Lung microvascular endothelial cell (primary cell): ENCODE measurements at regions not wholly inside any gene's neighbourhood (a gene's known extent, or its start where the extent isn't known, plus 50 kb on each side); places are given as distances from the start of the nearest gene placed in this dataset.
A peak's percentile ranks its signal among the peaks of the same experiment; 100 is the strongest.

Source experiments
- DNase-seq, 2 donors: peaks; one replicate each; pipeline versions ENCODE4 v3.0.0 to v3.0.0-alpha.2; 2010; ENCODE audit warnings: low read depth in 2 of 2

GRCh38 chr18:46265196-46266156, 161.3 kb downstream of the HAUS1 start:
- no peak for DNase-seq

GRCh38 chr18:46266473-46266872, 162.3 kb downstream of the HAUS1 start:
- no peak for DNase-seq

GRCh38 chr18:46268671-46269070, 164.5 kb downstream of the HAUS1 start:
- DNase-seq, result no peak

GRCh38 chr18:46269275-46269674, 165.1 kb downstream of the HAUS1 start:
- no peak for DNase-seq

GRCh38 chr18:46271488-46271887, 167.3 kb downstream of the HAUS1 start:
- no peak for DNase-seq

- DNase-seq, result no peak
Observed at GRCh38 chr18:46273861-46274260, 169.7 kb downstream of the HAUS1 start.

GRCh38 chr18:46274266-46274665, 170.1 kb downstream of the HAUS1 start:
- DNase-seq, result no peak

GRCh38 chr18:46275370-46275769, 171.2 kb downstream of the HAUS1 start:
- DNase-seq, result no peak

- DNase-seq, result no peak
Observed at GRCh38 chr18:46276748-46277147, 172.6 kb downstream of the HAUS1 start.

- peak in 1 of 2 donors; percentile 75 for DNase-seq
Observed at GRCh38 chr18:46278481-46279465, 174.6 kb downstream of the HAUS1 start.

GRCh38 chr18:46279673-46280072, 175.5 kb downstream of the HAUS1 start:
- no peak for DNase-seq

- peak; percentile 73 to 75 for DNase-seq
Observed at GRCh38 chr18:46281185-46282176, 177.3 kb downstream of the HAUS1 start.

- DNase-seq, result no peak
Observed at GRCh38 chr18:46282177-46282570, 178.0 kb downstream of the HAUS1 start.

GRCh38 chr18:46282646-46283045, 178.5 kb downstream of the HAUS1 start:
- DNase-seq, result no peak

- peak in 1 of 2 donors; percentile 63 for DNase-seq
Observed at GRCh38 chr18:46283268-46283667, 179.1 kb downstream of the HAUS1 start.

GRCh38 chr18:46283895-46284295, 179.7 kb downstream of the HAUS1 start:
- DNase-seq, result no peak

- no peak for DNase-seq
Observed at GRCh38 chr18:46289463-46289862, 185.3 kb downstream of the HAUS1 start.

GRCh38 chr18:46289931-46290330, 185.7 kb downstream of the HAUS1 start:
- DNase-seq, result no peak

- no peak for DNase-seq
Observed at GRCh38 chr18:46290440-46291020, 186.3 kb downstream of the HAUS1 start.

- no peak for DNase-seq
Observed at GRCh38 chr18:46291149-46291548, 187.0 kb downstream of the HAUS1 start.
